ENCODE measurements at regions not wholly inside any gene's neighbourhood (a gene's known extent, or its start where the extent isn't known, plus 50 kb on each side); places are given as distances from the start of the nearest gene placed in this dataset.
"Not testable (repeated sequence)": the region's sequence is repeated elsewhere in the genome, so short reads cannot be mapped to it uniquely, and the experiment has no call there.

DNA sequence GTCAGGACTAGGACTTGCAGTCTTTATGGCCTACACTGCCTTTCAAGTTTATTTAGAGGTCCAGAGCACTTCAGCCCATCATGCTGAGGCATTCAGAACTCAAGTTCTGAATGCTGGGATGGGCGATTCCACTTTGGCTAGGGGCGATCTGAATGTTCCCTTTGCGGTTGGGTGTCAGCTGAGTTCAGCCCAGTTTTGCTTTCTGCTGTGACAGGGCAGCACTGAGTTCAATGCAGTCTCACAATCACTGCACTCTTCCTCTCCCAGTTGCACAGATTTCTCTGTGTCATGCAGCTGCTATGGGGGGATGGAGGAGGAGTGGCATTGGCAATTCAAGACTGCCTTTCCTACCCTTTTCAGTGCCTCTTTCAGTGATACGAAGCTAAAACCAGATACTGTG lies 1232.0 kb upstream of the FAM98A start:
- no peak for DNase-seq (ENCODE audit: low read depth, low spot score)

DNA sequence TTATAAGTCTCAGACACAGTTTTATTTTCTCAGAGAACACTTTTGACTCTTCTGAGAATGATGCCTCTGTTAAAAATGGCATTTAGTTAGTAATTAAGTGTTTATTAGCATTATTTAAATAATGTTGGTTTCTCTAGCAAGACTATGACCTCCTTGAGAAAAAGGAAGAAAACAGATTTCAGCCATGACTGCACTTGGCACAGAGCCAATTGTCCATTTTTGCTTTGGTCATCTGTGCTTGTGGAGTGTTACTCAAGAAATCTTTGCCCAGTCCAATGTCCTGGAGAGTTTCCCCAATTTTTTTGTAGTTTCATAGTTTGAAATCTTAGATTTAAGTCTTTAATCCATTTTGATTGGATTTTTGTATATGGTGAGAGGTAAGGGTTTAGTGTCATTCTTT lies 1229.4 kb upstream of the FAM98A start:
- no peak for DNase-seq (ENCODE audit: low read depth, low spot score)

DNA sequence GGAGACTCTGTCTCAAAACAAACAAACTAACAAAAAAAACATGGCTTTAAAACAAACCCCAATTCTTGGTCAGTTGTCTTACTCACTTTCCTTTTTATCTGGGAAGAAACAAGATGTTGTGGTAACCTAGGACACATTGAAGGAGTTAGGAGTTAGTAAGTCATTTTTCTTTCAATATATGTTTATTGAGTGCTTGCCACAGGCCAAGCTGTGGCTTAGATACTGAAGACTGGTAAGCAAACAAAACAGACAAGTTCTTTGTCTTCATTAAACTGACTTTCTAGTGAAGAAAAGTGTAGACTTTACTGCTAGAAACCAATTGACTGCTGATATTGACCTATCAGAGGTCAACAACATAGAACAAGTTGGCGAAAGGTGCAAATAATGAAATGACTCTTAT lies 1228.3 kb upstream of the FAM98A start:
- no peak for DNase-seq (ENCODE audit: low read depth, low spot score)

DNA sequence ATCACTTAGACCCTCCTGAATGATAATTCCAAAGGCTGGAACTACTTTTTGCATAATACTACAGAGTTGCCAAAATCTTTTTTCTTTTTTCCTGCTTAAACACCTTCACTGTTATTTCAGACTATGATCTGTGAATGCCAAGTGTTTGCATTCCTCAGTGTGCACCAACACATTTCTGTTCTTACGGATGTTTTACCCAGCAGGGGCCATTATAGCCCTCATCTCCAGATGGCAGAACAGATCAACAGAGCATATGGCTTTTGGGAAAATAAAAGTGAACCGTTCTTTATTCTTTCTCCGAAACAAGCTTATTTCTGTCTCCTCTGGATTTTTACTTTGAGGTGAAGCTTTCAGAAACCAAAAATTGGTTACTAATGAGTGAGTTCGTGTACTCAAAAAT lies 1226.6 kb upstream of the FAM98A start:
- no peak for DNase-seq (ENCODE audit: low read depth, low spot score)

DNA sequence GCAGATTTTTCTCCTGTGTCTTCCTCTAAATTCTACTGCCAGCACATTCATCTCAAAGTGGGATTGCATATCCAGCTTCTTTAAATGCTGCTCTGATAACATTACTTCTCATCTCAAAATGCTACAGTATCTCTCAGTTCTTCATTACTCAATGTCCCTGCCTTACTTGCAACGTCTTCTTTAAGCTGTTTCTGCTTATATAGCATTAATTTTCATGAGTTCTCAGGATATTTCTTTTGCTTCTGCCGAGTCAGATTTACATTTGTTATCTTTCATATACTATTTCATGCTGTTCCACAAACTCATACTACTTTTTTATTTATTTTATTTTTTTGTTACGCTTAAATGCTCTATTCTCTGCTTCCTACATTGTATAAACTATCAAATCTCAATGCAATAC lies 1223.5 kb upstream of the FAM98A start:
- no peak for DNase-seq (ENCODE audit: low read depth, low spot score)

DNA sequence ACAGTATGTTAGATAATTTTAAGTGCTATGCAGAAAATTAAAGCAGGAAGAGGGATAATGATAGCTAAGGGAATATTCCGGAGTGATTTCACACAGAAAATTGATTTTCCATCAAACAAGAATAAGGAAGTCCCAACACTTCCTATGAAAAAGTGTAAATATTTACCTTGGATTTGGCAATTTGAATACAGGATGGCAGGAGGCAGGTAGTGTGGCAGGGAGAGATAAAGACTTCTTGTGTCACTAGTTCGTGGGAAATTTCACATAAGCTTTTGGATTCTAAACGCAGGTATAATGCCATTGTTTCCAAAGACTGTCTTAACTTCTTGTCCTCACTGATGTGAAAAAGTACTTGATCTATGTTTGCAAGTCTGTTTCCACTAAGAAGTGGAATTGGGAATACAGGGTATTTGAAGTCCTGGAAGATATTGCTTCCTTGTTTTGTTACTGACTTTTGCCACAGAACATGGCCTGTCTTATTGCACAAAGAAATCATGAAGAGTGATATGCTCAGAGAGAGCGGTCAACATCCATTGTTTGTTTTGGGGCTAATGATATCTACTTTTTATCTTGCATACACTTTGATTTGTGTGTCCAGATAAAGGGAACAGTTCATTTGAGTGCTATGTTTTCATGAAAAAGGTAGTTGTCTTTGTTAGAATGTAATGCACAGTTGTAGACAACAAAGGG lies 1216.1 kb upstream of the FAM98A start:
- DNase-seq (ENCODE audit: low read depth, low spot score) = no peak

DNA sequence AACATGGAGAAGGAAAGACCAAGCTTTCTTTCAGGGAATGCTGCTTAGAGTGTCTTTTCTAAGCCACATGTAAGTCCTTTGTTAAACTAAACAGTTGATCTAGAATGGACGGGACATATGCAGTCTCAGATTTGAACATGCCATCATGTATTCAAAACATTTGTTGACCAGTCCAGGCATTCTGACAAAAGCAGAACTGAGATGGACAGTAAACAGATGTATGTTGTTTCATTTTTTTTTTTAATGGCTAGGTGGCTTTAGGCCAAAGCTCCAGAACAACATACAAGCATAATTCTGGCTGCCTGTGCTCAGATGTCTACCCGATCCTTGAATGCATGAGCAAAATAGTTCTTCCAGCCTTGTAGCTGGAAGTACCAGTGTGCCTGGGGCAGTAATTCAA lies 1211.4 kb upstream of the FAM98A start:
- no peak for DNase-seq (ENCODE audit: low read depth, low spot score)

DNA sequence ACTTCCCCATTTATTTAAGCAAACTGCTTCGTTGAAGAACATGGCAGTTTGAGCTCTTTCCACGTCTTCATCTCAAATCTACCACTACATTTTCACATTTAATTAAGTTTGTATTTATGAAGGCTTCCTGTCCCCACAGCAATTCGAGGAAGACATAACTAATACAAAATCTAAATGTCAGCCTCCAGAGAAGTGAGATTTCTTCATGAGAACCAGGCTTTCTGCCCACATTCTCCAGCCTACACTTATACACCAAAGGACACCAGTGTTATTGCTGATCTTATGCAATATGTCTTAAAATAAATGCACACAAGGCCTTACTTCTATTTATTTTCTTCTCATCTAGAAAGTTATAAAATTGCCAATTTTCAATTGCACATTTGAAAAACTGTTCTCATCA lies 1209.3 kb upstream of the FAM98A start:
- DNase-seq (ENCODE audit: low read depth, low spot score) = no peak

DNA sequence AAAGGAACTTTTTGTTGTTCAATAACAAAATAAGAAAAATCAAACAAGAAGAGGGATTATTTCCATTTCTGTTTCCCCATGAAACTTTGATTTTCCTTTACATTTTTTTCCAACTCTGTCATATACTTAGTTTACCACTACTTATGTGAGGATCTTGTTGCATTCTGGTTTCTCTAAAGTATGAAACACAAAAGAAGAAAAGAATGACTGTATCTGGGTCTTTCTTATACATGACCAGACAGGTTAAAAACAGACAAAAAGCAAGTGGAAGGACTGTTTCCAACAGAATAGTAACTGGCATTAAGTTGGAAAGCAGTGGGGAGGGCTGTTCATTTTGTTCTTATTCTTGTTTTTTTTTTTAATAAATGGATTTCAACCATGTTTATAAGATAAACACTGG lies 1207.8 kb upstream of the FAM98A start:
- DNase-seq (ENCODE audit: low read depth, low spot score) = no peak

DNA sequence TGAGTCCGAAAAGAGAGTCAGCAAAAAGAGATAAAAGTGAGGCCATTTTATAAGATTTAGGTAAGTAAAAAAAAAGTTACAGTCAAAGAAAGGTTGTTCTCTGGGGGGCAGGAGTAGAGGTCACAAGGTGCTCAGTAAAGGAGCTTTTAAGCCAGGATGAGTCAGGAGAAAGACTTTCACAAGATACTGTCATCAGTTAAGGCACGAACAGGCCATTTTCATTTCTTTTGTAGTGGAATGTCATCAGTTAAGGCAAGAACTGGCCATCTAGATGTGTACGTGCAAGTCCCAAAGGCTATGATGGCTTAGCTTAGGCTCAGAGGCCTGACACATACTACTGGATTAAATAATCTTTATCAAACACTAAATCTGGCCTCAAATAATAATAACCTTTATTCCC lies 1207.3 kb upstream of the FAM98A start:
- DNase-seq (ENCODE audit: low read depth, low spot score) = no peak

DNA sequence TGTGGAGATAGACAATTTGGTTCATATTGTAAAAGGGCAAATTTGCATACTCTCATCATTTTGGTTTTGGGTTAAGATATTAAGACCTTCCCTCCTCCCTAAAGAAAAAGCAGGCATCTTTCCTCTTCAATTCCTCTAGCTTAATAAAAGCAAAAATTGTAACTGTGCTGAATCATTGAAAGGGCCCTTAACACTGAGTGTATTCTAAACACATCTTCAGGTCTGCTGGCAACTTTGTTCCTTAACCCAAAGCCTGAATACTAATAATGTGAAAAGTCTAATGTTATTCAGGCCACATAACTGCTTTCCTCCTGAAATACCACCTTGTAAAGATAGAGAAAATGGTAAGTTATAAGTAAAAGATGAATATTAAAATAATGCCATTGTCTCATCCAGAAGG lies 1200.5 kb upstream of the FAM98A start:
- DNase-seq (ENCODE audit: low read depth, low spot score) = no peak

DNA sequence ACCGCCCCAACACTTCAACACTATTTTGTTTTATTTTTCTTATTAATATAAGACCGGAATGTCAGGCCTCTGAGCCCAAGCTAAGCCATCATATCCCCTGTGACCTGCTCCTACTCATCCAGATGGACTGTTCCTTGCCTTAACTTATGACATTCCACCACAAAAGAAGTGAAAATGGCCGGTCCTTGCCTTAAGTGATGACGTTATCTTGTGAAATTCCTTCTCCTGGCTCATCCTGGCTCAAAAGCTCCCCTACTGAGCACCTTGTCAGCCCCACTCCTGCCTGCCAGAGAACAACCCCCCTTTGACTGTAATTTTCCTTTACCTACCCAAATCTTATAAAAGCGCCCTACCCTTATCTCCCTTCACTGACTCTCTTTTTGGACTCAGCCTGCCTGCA lies 1196.5 kb upstream of the FAM98A start:
- not testable (repeated sequence) for DNase-seq (ENCODE audit: low read depth, low spot score)

DNA sequence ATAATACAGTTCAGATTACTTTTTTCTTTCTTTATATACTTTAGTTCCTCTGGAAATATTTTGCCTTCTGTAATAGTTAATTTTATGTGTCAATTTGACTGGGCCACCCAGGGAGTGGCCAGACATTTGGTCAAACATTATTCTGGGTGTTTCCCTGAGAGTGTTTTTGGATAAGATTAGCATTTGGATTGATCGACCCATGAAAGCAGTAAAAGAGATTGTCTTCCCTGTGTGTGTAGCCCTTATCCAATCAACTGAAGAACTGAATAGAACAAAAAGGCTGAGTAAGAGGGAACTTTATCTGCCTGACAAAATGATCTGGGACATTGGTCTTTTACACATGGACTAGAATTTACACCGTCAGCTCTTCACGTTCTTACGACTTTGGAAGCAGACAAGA lies 1190.1 kb upstream of the FAM98A start:
- DNase-seq (ENCODE audit: low read depth, low spot score) = no peak

DNA sequence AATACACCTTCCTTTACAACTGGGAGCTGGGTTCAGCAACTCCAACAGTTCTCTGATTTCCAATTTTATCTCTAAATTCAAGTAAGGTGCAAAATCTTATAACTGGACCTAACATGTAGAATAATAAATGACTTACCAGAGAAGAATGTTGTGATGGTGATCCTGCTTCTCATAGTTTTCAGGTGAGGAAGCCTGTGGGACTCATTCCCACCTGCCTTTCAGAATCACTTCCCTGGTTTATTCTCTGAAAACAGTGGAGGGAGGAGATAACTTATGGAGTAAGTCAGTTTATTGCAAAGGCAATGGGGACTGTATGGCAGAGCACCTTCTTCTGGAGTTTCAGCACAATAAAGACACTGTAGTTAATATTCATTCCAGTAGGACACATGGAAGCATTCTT lies 1188.2 kb upstream of the FAM98A start:
- DNase-seq (ENCODE audit: low read depth, low spot score) = no peak

DNA sequence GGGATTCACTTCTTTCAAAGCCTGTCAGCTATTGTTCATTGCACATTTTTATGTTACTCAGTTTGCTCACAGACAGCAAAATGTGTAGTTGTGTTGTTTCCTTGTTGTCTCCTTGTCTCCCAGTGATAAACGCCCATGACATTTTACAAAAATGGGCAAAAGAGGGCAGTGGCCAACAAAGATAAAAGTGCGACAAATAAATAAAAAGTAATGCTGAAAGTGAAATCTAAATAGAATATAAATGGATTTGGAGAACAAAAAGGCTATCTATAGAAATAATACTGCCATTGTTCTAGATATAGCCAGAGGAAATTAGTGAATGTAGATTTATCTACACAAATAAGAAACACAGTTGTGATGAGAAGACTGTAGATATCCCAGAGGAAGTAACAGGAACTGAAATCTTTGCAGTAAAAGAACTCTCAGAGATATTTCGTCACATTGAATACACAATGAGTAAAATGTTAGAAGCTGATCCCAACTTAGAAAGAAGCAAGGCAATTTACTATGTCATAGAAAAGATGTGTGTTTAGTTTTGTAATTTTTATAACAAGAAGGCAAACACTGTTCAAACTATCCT lies 1186.2 kb upstream of the FAM98A start:
- DNase-seq (ENCODE audit: low read depth, low spot score) = no peak

DNA sequence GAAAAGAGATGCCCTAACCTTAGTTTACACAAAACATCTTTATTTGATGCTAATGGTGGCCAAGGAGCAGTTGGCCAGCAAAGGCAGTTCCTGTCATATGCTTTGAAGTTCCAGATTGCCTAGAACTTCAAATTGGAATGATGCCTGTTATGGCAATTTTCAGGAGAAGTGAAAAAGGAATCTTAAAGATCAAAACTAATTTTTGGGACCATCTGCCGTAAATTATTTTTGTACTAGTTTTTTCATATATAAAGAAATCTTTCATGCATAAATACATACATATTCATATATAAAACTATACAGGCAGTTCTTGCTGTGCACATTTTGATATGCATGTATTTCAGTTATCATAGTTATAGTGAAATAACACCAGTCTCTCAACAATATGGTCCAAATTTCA lies 1185.6 kb upstream of the FAM98A start:
- DNase-seq (ENCODE audit: low read depth, low spot score) = no peak

DNA sequence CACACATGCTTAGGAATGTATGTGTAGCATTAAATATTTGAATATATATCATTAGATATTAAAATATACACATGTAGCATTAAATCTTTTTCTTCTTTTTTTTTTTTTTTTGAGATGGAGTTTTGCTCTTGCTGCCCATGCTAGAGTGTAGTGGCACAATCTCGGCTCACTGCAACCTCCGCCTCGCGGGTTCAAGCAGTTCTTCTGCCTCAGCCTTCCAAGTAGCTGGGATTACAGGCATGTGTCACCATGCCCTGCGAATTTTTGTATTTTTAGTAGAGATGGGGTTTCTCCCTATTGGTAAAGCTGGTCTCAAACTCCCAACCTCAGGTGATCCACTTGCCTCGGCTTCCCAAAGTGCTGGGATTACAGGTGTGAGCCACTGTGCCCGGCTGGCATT lies 1151.6 kb upstream of the FAM98A start:
- DNase-seq (ENCODE audit: low read depth, low spot score) = not testable (repeated sequence)

DNA sequence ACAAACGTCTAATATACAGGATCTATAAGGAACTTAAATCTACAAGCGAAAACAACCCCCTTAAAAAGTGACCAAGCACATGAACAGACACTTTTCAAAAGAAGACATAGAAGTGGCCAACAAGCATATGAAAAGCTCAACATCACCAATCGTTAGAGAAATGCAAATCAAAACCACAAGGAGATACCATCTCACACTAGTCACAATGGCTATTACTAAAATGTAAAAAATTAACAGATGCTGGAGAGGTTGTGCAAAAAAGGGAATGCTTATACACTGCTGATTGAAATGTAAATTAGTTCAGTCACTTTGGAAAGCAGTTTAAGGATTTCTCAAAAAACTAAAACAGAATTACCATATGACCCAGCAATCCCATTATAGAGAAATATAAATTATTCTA lies 1148.5 kb upstream of the FAM98A start:
- DNase-seq (ENCODE audit: low read depth, low spot score) = no peak

DNA sequence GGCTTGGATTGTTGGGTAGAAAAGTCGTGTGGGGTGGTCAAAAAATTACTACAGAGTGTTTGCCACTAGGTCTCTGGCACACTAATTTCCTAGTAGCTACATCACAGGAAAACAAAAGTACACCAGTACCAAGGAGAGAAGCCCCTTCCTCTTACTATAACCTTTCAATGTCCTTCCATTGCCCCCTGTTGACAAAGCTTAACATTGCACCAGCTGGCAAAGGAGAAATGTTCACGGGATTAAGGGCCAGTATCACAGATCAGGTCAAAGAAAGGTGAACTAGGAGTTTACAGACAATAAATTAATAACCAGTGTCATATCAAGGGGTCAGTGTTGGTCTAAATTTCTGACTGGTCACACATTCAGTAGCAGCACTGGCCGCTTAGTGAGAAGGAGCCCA lies 1139.6 kb upstream of the FAM98A start:
- no peak for DNase-seq (ENCODE audit: low read depth, low spot score)

DNA sequence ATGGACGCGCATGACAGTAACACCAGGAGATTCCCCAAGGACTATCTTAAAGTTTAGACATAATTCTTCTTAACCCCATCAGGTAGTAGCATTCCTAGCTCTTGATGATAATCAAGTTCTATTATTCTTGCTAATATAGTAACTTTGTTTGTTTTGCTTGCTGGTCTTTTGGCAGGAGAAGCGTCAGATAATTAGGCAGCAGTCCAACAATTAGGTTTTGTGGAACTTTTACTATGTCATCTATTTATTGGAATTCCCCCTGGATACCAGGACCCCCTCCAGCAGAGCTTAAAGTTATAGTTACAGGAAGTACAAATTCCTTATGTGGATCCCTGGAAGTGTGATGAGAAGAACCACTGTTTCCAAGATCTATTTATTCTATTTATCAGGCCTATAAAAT lies 1138.0 kb upstream of the FAM98A start:
- no peak for DNase-seq (ENCODE audit: low read depth, low spot score)

DNA sequence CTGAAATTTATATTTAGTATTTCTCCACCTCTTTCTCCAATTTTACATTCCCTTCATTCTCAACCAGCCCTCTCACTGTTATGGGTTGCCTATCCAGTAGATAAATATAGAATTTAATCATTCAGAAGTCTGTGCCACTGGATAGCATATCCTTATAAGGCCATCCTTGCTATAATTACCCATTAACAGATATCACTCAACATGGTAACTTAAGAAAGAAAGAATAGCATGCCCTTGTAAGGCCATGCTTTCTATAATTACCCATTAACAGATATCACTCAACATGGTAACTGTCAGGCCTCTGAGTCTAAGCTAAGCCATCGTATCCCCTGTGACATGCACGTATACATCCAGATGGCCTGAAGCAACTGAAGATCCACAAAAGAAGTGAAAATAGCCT lies 1137.4 kb upstream of the FAM98A start:
- no peak for DNase-seq (ENCODE audit: low read depth, low spot score)

DNA sequence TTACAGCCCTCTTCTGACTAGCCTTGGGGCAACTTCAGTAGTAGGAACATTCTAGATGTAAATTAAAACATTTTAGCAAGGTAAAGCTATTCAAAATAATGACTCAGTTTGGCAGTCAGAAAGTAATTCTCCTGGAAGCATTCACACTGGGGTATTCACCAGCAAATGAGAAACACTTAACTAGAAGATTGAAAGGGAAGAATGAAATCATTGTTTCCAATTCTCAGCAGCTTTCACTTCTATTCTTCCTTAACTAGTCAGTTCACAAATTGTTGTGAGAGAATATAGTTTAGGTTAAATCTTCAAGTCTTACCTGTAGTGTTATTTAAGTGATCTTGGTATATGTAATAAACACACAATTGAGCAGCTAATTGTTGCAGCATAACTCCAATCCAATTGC lies 1135.6 kb upstream of the FAM98A start:
- no peak for DNase-seq (ENCODE audit: low read depth, low spot score)

DNA sequence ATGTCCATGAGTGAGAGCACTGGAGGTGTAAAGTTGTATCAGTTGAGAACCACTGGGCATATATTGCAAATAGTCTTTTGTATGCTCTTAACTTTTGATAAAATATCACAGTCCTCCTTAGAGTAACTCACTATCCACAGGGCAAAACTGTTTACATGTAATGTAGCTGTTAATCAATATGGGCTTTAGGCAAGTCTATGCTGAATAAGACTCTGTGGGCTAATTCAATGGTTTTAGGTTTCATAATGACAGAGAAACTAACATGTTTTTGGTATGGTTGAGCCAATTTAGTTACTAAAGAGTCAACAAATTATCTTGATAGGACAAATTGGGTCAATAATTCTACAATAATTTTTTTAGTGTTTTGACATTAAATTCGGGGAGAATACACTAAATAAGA lies 1134.9 kb upstream of the FAM98A start:
- DNase-seq (ENCODE audit: low read depth, low spot score) = no peak

DNA sequence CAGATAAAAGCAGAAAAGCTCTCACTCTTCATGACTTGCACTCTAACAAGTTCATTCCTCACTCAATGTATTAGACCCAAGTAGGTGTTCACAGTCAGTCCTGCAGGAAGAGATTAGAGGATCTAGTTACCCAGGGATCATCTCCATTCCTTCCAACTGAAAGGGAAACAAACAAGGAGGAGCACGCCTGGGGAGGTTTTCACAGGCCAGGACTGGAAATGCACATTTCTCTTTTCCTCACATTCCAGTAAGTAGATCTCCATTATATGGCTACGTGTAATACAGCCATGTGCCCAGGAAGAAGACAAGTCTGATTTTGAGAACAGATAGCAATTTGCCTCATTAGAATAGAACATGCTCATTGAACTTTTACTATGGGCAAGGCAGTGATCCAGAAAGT lies 1132.2 kb upstream of the FAM98A start:
- DNase-seq (ENCODE audit: low read depth, low spot score) = no peak

Measured in smooth muscle cell of the brain vasculature (primary cell).